ENCODE measurements at regions not wholly inside any gene's neighbourhood (a gene's known extent, or its start where the extent isn't known, plus 50 kb on each side); places are given as distances from the start of the nearest gene placed in this dataset.

DNA sequence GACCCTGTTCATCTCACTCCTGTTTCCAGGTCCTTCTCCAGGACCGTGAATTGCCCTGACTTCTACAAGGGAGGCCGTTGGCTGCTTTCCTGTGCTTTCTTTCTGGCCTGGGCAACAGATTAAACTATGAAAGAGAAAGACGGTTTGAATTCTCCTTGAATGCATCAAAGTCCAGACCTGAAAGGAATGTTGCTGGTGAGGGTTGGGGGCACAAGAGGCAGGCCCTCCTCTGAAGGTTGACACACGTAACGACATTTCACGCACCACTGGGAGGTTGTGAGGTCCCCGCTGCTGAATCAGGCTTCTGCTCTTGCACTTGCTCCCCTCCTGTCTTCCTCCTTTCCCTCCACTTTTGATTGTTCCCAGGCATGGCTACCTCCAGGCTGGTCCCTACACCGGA is 141.9 kb downstream of the CYRIA start:
- TF ChIP-seq, protein P1, sequence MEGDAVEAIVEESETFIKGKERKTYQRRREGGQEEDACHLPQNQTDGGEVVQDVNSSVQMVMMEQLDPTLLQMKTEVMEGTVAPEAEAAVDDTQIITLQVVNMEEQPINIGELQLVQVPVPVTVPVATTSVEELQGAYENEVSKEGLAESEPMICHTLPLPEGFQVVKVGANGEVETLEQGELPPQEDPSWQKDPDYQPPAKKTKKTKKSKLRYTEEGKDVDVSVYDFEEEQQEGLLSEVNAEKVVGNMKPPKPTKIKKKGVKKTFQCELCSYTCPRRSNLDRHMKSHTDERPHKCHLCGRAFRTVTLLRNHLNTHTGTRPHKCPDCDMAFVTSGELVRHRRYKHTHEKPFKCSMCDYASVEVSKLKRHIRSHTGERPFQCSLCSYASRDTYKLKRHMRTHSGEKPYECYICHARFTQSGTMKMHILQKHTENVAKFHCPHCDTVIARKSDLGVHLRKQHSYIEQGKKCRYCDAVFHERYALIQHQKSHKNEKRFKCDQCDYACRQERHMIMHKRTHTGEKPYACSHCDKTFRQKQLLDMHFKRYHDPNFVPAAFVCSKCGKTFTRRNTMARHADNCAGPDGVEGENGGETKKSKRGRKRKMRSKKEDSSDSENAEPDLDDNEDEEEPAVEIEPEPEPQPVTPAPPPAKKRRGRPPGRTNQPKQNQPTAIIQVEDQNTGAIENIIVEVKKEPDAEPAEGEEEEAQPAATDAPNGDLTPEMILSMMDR (IDR thresholded peaks at IDR 0.05; ENCODE audit: low read depth, low read length), result no peak
- TF ChIP-seq, protein P2, sequence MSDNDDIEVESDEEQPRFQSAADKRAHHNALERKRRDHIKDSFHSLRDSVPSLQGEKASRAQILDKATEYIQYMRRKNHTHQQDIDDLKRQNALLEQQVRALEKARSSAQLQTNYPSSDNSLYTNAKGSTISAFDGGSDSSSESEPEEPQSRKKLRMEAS (IDR thresholded peaks at IDR 0.05; ENCODE audit: low read depth, low read length), result no peak
- TF ChIP-seq POLR2A (IDR thresholded peaks at IDR 0.05; ENCODE audit: extremely low read depth, insufficient read length), result no peak
- TF ChIP-seq MYC (IDR thresholded peaks at IDR 0.05; ENCODE audit: low read depth, low read length), result no peak

Measured in NB4 (cell line).